GM18870 (cell line): ENCODE measurements at regions not wholly inside any gene's neighbourhood (a gene's known extent, or its start where the extent isn't known, plus 50 kb on each side); places are given as distances from the start of the nearest gene placed in this dataset.
"Not testable (repeated sequence)": the region's sequence is repeated elsewhere in the genome, so short reads cannot be mapped to it uniquely, and the experiment has no call there.

ENCODE experiments used
- ATAC-seq: cut with Tn5 transposase; IDR thresholded peaks from one replicate; pipeline ENCODE4 v1.9.1; 2021; ENCODE audit warnings: moderate library complexity; ENCODE audit not compliant: unreplicated experiment

DNA sequence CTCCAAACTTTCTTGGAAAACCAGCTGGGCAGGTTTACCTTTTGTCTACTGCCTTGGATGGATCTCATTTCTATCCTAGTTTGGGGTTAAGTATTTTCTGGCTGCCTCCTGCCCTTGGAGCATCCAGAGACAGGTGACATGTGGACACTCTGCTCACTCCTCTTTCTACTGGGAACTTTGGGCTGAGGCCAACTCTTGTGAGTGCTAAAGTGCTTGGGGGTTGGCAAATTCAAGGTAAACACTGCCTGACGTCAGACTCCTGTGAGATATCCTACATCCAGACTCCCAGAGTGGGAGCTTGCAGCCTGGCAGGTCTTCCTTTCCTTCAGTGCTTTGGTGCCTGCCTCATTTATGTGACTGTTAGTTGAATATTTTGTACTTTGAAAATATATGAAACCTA is 388.1 kb downstream of the KCNRG start:
- no peak for ATAC-seq

DNA sequence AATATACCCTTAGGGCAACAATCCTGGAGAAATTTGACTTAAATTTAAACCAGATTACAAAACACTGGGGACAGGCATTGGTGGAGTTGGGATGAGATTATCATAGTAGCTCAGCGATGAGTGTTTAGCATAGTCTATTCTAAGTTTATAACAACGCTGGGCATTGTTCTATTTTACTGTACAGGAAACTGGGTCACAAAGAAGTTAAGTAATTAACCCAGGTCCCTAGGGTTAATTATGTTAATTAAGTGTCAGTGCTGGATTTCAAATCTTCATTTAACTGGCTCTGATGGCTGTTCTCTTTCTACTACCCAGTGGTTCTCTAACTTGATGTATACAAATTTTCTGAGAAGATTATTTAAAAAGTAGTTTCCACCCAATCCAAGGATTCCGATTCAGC is 388.9 kb downstream of the KCNRG start:
- ATAC-seq = no peak

DNA sequence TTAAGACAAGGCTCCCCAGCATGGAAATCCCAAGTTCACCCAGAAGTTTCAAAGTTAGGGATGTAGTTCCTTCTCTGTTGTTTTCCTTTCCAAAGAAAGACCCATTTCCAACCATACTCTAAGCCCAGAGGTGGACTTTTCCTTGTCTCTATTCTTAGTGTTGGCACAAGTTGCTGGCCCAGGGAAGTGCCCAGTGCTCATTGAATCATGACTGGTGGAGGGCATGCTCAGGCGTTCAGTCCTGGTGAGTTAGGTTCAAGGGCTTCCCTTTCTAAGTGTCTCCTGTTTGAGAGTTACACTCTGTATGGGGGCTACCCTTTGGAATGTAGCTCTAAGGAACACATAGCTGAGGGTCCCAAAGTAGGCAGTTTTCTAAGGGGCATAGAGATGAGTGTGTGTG is 389.5 kb downstream of the KCNRG start:
- no peak for ATAC-seq

DNA sequence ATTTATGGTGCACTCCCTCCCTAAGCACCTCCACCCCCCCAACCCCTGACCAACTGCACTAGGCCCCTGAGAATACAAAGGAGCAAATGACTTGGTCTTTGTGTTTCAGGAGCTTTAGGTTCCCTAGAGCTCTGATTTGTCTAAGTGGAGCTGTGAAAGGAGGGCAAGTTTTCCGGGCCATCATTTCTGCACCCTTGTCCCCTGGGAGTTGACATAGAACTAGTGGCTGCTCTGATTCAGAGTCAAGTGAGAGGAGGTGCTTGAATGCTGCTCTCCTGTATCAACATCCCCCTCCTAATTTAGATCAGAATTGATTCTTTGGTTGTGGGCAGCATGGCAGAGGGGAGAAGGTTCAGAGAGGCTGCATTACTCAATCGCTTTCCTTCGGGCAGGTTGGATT is 391.6 kb downstream of the KCNRG start:
- no peak for ATAC-seq

DNA sequence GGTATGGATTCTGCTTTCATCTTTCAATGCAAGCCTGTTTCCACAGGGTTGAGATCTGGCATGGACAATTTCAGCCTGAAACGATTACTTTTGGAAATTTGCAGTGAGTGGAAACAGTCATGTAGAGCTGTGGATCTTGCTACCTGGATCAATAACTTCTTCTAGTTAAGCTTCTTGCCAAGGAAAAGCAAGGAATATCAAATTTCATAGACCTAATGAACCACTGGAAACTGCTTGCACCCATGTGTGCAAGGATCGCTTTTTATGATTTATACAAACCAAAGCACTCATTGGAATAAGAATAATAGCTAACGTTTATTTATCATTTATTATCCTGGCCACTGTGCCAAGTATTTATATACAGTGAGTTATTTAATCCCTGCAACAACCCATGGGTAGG is 392.8 kb downstream of the KCNRG start:
- ATAC-seq = no peak

DNA sequence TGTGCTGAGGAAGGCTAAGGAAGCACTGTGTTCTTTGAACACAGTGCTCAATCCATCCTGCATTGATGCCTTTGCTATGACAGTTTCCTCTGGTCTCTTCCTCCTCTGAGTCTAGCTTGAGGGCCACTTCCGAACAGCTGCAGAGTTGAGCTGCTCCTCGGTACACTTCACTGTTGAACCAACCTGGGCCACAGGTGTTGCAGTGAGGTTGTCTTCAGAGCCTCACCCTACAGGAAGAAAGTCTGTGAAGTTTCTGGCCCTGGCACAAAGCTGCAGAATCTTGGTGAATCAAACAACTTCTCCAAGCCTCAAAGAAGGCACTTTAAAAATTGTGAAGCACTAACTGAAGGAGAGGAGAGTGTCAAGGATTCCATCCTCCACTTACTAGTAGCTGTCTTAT is 394.0 kb downstream of the KCNRG start:
- no peak for ATAC-seq

DNA sequence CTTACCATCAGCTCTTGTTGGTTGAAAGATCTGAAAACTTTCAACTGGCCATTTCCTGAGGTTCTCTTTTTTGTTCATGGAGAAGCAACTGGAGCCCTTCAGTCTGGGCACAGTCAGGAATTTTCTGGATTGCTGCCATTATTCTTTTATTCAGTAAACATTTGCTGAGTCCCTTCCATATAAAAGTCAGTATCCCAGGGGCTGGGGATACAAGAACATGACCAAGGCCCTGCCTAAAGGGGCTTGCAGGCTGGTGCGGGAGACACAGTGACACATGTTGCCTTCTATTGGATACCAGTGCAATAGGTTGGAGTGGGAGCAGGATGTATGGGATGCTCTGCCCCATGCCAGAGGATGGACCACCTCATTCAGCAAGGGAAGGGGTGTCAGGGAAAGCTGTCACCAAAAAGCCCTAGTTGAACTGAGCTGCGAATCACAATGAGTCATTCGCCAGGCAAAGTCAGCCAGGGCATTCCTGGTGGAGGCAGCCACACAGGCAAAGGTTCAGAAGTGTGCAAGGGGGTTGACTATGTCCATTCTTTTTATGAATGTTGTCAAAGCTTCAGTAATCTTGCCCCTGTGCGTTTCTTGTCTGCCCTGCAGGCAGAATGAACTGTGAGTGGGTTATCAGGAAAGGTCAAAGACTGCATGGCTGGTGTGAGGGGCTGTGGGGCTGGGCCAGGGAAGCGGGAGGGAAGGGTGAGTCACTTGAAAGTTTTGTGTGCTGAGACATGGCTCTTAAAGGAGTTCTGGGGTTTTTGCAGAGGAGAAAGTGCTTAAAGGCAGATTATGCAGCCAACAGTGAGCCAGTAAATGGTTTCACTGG is 395.9 kb downstream of the KCNRG start:
- ATAC-seq = no peak

DNA sequence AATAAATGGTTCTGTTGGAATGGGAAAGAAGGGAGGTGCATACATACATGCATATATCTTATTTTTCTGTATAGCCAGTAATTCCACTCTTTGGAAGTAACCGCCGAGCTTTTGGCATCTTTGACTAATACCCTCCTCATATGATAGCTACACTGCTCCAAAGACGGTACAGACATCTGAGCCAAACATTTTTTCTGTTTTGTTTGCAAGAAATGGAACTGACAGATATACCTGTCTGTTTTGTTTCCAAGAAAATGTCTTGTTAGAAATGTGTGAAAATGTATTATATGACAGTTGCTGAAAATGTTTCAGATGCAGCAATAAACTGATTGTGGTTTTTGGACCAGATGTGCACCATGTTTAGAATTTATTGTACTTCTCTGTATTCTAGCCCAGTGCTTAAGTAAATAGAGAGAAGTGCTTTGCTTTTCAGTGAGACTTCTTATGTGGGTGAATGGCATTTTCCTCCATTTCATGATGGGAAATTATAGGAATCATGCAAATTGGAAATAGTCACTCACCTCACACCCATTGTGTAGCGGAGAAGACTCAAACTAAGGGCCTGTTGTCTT is 396.9 kb downstream of the KCNRG start:
- ATAC-seq = no peak

DNA sequence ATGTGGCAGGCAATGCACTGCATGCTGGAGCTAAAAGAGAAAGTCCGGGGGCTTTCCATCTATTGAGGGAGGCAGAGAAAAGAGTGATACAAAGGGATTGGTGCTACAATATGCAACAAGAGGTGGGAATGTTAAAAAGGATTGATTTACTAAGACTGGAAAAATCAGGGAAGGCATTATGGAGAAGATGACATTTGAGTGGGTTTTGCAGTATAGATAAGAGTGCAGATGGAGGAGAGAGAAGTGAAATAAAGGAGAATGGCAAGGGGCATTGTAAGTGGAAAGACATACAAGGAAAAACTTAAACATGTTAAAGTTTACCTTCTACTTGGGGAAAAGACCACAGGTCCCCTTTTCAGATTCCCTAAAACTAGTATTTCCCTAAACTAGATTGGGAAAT is 399.4 kb downstream of the KCNRG start:
- ATAC-seq = no peak

DNA sequence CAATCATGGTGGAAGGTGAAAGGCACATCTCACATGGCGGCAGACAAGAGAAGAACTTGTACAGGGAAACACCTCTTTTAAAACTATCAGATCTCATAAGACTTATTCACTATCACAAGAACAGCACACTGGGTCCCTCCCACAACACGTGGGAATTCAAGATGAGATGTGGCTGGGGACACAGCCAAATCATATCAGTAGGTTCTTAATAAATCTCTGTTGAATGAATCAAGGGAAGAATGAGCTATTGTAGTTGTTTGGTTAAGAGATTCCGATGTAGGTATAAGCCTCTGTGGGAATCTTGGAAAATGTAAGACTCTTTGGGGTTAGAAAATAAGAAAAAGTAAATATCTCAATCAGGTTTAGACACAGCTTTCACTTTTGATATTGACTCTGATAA is 400.2 kb downstream of the KCNRG start:
- no peak for ATAC-seq

DNA sequence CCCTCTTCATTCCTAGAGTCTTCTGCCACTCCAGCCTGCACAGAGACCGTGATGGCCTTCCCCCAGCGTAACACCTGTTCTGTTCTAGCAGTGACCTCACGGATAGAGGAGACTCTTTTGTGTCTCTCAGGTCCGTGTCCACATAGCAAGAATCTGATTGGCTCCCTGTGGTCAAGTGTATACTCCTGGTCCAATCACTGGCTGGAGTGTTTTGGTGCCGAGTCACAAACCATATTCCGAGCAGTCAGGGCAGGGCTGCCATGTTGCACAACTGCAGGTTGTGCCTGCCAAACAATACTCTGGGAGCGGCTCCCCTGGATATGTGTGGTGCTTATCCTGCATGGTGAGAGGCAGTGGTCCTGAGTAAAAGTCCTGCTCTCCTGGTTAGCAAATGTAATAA is 402.4 kb downstream of the KCNRG start:
- ATAC-seq = no peak

DNA sequence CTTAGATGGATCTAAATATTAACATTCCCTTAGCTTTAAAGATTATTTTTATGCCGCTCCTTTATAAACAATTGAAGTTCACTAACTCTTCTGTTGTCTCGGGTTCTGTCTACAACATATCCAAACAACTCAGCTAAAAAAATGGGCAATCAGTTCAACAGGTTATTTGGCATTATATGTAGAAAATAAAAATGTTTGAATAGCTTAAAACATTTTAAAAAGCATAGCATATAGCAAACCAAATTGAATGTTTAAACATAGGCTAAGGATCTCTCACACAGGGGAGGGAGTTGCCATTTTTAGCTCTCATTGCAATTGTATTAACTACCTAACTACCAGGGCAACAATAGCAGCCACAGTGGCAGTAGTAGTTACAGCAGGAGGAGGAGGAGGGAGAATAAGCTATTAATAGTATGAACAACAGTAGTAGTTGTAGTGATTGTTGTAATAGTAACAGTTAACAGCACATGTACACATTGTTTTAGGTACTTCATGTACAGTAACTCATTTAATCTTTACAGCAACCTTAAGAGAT is 404.2 kb downstream of the KCNRG start:
- no peak for ATAC-seq

DNA sequence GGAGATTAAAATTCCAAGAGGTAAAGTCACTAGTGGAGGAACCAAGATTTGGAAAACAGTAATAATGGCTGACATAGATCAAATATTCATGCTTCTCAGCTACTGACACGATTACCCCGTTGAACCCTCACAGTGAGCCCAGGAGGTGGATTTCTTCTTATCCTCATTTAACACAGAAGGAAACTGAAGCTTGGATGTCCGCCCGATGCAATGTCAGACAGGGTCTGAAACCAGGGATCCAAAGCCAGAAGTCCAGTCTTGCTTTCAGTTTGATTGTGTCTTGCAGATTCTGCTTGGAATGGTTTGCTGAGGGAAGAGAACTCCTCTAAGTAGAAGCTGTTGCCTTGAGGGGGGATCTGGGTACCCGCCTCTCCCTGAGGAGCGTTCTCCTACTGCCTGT is 404.7 kb downstream of the KCNRG start:
- ATAC-seq = no peak

DNA sequence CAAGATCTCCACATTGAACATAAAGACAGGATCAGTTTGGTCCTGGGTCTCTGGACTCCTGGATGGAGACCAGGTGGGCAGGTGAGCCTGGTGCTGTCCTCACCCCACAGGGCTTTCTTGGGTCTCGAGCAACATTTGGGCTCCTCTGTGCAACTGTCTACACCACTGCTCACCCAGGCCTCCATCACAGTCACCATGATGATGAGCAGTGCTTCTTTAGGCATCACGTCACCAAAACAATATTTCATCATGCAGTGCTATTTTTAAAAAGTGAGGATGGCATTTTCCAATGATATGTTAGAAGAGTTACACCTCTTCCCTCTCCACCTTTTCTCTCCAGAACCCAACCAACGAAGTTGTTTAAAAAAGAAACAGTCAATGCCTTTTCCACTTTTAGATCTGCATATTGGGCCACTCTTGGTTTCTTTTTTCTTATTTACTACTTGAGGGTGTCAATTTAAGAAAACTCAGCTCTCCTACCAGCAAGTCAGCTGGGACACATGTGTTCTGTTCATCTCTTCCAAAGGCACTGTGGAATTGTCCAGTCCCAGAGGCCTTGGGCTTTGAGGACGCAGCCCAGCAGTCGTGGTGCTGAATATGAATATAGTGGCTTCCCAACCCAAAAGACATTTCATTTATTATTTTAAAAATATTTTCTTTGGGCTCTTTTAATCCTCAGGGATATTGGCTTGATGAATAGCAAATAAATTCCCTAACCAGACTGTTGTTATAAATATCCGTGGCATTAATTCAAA is 405.7 kb downstream of the KCNRG start:
- no peak for ATAC-seq

DNA sequence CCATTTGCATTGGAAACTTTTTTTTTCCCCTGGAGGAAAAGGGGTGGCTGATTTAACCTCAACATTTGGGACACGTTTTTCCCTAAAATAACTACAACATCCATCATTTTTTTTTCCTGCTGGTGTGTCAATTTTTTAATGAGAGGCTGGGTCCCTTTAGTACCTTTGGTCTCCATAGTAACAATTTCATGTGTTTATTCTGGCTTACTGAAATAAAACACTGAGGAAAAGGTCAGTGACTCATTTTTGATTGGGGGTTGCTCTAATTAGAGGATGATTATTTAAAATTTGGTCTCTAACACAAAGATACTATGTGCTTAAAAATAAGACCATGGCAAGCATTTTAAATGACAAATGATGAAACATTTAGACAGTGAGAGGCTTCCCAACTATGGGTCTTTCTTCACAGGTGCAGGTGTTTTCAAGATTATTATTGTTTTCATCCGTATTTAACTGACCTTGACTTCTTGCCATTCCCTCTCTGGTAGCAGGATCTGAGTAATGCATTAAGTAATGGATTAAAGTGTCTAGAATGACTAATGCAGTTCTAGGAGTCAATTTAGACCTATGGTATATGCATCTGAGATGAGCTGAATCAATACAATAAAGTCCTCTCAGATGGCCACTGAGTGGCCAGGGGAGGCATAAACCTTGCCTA is 406.4 kb downstream of the KCNRG start:
- ATAC-seq = no peak

DNA sequence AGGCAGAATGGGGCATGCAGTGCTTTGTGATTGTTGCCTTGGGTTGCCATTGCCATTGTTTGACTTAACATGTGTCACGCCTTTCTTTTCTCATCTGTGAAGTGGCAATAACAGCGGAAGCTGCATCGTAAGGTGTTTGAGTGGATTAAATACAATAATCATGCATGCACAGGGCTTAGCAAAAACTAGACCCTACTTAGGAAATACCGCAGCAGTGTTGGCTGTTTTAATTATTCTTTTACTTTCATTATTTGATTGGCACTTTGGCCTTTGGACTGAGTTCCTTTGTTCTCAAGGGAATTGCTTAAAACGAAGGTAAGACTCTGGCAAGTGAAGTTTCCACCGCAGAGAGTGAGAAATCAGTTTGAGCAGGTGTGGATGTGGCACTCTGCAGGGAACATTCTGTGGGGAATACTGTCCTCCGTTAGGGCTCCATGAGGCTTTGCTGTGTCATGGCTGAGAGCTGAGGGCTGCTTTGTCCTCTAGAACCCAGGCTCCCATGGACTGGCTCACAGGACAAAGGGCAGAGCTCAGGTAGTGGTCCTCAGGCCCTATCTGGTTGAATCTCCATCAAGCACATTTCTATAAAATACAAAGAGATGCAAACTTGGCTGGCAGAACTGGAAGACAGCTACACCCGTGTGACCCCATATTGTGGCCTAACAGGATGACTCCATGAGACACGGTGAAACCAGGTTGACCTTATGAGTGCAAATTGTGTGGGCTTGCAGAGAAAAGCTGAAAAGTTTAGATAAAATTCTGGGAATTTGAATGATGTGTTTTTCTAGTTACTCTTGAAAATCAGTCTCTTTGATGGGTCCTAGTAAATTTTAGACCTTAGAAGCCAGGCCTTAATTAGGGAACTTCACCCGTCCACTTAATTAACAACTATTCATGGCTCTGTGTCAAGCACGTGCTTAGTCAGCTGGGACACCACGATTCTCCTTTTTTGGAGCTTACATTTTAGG is 407.2 kb downstream of the KCNRG start:
- ATAC-seq = no peak

DNA sequence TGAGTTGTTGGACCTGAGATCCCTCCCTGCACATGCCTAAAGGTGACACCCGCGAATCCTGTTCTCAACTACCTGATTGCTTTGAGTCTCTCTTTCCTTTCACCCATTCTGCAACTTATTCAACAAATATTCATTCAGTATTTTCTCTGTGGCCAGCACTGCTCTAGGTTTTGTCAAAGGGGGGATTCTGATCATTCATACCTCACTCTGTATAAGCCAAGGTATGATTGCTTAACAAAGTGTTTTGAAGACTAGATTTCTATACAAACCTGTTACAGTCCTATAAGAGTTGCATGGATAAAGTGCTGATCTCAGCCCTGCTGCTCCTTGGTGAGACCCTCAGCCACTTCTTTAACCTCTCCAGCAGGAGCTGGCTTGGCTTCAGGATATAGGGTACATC is 409.7 kb downstream of the KCNRG start:
- no peak for ATAC-seq

DNA sequence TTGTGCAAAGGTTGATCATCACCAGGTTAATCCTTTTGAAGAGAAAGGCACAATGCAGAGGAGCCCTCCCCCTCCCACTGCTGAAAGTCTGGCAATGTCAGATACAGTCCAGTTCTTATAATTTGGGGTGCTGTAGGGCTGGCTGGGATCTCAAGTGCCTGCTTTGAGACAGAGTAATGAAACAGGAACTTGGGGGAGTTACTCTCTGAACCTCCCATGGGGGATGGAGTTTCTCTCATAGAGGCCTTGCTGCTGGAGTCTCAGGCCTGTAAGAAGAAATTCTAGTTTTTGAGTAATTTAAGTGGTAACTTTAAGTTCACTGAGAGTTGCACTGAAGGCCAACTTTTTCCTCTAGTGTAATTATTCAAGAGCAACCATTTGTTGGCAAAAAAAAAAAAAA is 410.5 kb downstream of the KCNRG start:
- no peak for ATAC-seq

DNA sequence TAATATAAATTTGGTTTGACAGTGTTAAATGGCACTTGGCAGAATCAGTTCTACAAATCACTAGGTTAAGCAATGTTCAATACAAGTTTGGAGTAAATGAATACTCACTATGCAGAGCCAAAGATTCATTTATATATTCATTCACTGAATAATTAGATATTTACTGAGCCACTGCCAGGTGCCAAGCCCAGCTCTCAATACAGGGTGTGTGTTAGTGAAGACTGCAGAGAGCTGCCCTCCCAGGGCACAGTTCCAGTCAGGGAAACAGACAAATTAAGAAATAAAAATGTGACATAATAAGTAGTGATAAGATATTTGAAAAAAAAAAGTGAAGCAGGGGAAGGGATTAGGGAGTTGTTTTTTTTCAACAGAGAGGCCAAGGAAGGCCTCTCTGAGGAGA is 411.7 kb downstream of the KCNRG start:
- no peak for ATAC-seq

DNA sequence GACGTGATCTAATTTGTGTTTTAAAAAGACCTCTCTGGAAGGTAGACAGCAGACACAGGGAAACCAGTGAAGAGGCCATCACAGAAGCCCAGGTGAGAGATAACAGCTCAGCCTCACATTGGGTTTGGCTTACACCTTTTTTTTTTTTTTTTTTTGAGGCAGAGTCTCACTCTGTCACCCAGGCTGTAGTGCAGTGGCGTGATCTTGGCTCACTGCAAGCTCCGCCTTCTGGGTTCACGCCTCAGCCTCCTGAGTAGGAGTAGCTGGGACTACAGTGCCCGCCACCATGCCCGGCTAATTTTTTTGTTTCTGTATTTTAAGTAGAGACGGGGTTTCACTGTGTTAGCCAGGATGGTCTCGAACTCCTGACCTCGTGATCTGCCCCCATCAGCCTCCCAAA is 412.3 kb downstream of the KCNRG start:
- not testable (repeated sequence) for ATAC-seq
